Activated T-helper 9 cell treated with anti-CD3 and anti-CD28 coated beads, Interleukin-2, amount 50 U/mL, for 16 hours (primary cell): ENCODE measurements at regions not wholly inside any gene's neighbourhood (a gene's known extent, or its start where the extent isn't known, plus 50 kb on each side); places are given as distances from the start of the nearest gene placed in this dataset.

ENCODE experiments used
- DNase-seq: peaks from one replicate; pipeline ENCODE4 v3.0.0-alpha.2; 2020; ENCODE audit warnings: low read depth

DNA sequence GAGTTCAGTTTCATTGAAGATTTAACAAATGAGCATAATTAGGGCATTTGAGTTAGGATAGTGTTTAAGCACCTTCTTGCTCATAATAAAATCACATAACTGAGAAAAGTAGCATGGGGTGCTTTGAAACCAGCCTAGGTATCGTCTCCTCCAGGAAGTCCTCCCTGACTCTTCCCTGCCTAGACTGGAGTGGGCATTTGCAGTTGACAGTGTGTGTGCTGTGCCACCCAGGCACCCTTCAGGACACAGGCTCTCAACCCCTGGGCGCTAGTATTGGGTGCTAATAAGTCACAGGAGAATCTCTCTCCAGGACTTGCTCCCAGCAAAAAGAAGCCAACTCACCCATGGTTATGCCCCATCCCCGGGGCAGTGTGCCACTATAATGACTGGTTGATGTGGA is 584.1 kb downstream of the INSC start:
- DNase-seq = no peak

- no peak for DNase-seq
Observed at GRCh38 chr11:15699978-15700377, 585.3 kb downstream of the INSC start.

GRCh38 chr11:15700456-15700855 is 585.7 kb downstream of the INSC start:
- no peak for DNase-seq

DNA sequence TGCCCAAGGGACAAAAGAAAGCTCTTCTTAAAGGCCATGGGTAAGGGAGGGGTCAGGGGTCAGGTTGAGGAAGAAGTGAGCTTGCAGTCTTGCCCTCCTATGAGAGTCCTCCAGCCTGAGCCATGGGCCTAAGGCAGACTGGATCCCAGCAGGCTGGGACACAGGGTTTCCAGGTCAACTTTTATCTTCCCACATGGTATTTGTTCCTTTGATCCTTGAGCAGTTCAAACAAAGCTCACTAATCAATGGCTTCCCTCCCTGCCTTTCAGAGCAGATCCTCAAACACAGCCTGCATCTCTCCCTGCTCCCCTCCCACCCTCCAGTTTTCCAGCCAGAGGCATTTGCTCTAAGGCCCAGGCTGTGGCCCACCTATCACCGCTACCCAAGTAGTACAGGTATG is 589.3 kb downstream of the INSC start:
- no peak for DNase-seq

DNA sequence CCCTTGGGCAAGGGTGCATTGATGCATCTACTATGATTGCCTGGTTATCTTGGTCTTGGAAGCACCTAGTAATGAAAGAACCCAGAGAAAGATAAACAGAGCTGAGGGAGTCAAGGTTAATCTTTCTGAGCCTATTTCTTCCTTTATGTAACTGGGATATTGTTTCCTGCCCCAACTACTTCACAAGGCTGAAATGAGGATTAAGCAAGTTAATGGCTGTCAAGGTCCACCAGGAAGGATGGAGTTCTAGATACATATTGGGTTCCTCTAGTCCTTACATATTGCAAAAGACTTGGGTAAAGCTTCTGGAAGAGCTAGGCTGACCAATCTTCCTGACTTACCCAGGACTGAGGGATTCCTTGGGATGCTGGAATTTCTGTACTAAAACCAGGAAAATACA is 589.8 kb downstream of the INSC start:
- DNase-seq = no peak

- DNase-seq = no peak
Observed at GRCh38 chr11:15705891-15706290, 591.2 kb downstream of the INSC start.

GRCh38 chr11:15707194-15707593 is 592.5 kb downstream of the INSC start:
- DNase-seq = no peak

DNA sequence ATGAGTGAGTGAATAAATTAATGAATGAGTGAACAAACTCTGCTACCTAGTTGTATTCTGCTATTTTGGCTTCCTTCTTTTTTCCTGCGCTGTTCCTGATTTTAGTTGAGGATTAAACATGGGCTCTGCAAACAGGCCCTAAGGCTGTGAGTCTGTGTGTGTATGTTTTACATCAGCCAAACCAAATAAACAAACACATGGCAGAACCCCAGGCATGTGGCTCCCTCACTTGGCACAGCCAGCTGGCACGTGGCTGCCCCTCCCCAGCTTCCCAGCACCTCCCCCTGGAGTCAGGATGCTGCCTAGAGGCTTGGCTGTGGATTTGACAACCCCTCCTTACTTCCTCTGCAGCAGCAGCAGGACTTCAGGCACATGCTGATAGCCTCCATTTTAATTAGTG is 593.2 kb downstream of the INSC start:
- DNase-seq = no peak

DNA sequence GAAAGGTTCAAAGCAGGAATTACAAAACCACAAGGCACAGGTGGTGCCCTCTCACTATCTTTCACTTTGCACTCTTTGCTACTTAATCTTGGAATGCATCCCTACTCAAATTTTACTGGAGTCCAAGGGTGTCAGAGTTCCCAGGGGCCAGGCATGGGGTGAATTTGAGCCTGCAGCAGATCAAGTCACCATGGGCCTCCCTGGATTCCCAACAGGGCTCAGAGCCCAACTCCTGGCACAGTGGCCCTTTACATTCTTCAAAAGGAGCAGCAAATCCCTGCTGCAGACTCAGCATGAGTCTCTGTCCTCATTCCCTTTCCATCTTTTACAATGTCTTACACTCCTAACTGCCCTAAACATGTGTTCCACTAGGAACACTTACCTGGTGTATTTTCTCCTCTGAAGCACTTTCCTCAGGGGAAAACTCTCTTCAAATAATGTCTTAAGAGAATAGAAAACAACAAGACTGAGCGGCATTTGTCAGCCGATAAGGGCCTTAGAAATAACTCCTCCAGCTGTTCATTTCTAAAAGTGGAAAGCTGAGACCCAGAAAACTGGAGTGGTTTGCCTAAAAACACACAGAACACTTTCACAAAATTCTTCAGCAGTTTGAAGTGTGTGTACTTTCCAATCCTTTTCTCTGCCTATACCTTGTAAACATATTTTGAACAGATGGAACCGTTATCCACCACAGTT is 596.0 kb downstream of the INSC start:
- no peak for DNase-seq

DNA sequence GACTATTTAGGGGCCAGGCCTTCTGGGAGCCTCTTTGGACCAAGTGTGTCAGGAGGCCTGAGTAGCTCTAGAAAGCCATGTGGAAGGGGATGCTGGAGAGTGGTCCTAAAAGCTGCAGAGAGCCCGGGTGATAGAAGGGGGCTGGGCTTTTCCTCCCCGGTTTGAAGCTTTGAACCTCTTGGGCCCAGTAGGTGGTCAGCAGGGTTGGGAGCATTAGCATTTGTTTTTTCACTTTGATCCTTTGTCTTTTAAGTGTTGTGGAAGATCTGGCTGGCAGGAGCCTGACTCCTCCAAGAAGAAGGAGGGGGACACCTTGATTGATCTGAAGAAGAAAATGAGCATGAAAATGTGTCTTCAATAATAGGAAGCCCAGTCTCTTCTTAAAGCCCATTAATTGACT is 596.6 kb downstream of the INSC start:
- DNase-seq = no peak

DNA sequence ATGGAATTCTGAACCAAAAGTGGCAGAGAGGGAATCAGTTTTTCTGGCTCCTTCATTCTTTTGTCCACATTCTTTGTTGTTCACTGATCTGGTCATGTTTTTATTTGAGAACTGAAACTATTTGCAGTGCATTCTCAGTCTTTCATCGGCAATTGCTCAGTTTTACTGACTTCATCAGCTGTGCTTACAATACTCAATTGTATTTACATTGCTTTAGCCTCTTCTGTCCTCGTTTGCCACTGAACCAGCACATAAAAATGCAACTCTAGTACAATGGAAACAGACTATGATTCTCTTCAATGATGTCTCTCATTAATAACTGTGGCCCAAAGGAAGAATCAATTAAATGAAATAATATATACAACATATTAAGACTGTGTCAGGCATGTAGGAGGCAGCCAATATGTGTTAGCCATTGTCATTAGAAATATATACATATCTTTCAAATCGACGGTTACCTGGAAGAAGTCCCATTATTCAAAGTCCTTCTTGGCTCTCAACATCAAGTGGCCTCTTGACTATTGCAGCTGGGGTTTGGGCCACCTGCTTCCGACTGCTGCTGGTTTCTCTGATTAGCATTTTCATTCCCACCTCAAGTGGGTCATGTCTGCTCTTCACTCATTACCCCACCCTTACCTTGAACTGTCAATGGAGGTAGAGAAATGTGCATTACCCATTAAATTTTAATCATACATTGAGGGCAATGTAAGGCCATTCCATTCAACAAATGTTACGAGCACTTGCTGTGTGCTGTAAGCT is 600.1 kb downstream of the INSC start:
- no peak for DNase-seq

- DNase-seq = no peak
Observed at GRCh38 chr11:15716550-15716949, 601.8 kb downstream of the INSC start.

- DNase-seq = no peak
Observed at GRCh38 chr11:15720460-15720859, 605.7 kb downstream of the INSC start.

DNA sequence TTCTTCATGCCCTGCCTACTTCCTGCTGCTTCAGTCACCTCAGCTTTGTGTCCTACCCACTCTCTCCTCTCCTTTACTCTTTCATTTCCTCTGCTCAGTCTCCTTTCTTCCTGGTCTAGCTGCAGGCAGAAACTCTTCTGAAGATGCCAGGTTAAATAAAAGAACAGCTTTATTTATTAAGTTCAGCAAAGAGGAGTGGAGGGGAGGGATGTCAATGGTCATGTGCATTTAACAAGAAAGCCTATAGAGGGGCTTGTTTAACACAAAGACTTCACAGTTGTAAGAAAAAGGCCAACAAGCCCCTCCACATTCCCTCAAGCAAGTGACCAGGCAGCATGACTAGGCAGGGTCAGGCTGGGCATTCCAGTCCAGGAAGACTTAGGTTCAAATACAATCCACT is 609.2 kb downstream of the INSC start:
- no peak for DNase-seq

GRCh38 chr11:15724601-15725000 is 609.9 kb downstream of the INSC start:
- DNase-seq = no peak

GRCh38 chr11:15725246-15725645 is 610.5 kb downstream of the INSC start:
- no peak for DNase-seq

GRCh38 chr11:15726221-15726746 is 611.6 kb downstream of the INSC start:
- no peak for DNase-seq

- no peak for DNase-seq
Observed at GRCh38 chr11:15726893-15727519, 612.3 kb downstream of the INSC start.

DNA sequence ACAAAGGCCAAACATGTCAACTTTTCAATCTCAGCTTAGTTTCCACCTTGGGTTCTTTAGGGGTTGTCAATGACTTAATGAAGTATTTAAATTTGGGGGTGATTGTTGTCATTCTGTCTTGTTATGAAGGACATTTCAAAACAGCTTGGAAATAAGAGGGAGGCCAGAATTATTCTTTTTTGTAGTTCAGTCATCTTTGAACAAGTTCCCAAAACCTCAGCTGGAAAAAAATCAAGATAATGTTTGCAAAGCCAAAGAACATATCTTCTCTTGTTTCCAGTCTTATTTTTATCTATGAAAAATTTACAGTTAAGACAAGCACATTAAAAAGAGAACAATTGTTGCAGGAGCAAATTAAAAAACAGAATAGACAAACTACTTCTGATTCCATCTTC is 612.8 kb downstream of the INSC start:
- no peak for DNase-seq

GRCh38 chr11:15728207-15728606 is 613.5 kb downstream of the INSC start:
- no peak for DNase-seq

GRCh38 chr11:15730263-15730994 is 615.7 kb downstream of the INSC start:
- no peak for DNase-seq

DNA sequence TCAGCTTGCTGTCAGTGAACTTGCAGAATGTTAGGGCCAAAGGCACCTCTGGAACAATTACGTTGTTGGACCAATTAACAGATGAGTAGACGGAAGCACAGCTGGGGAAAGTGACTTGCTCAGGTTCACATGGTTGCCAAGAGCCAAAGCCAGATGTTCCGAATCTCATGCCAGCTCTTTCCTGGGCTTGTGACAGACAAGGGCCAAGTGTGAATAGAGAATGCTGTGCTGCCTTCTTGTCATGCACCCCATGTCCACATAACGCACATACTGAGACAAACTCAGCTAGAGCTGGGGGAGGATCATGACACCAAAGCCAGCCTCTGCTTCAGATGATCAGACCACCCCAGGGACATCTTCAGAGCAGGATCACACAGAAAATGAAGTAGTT is 616.3 kb downstream of the INSC start:
- no peak for DNase-seq
